Chondrocyte (in vitro differentiated cells): ENCODE measurements at regions not wholly inside any gene's neighbourhood (a gene's known extent, or its start where the extent isn't known, plus 50 kb on each side); places are given as distances from the start of the nearest gene placed in this dataset.

ENCODE experiments used
- DNase-seq: peaks from one replicate; pipeline ENCODE4 v3.0.0; 2021; ENCODE audit warnings: mixed read lengths, low spot score
- H3K27ac Mint-ChIP-seq: one replicate; pipeline ENCODE4 v1.8.0; 2021; ENCODE audit warnings: mild to moderate bottlenecking, moderate library complexity, mixed read lengths; ENCODE audit not compliant: unreplicated experiment
- H3K27me3 Mint-ChIP-seq: 2 replicates; pipeline ENCODE4 v1.8.0; 2021; ENCODE audit warnings: low read depth, mixed read lengths
- H3K36me3 Mint-ChIP-seq: 2 replicates; pipeline ENCODE4 v1.8.0; 2021; ENCODE audit warnings: low read depth, mixed read lengths
- H3K4me1 Mint-ChIP-seq: 2 replicates; pipeline ENCODE4 v1.8.0; 2021; ENCODE audit warnings: low read depth, mild to moderate bottlenecking, mixed read lengths
- H3K4me3 Mint-ChIP-seq: one replicate; pipeline ENCODE4 v1.8.0; 2021; ENCODE audit warnings: mild to moderate bottlenecking, moderate library complexity, mixed read lengths; ENCODE audit not compliant: unreplicated experiment
- H3K9me3 Mint-ChIP-seq: 2 replicates; pipeline ENCODE4 v1.8.0; 2021; ENCODE audit warnings: low read depth, mixed read lengths
- TF ChIP-seq, protein P1 (sequence below): fragments of 200-600 bp; sonication (generic); IDR thresholded peaks from 2 replicates; pipeline ENCODE4 v1.5.0; 2021; ENCODE audit warnings: antibody characterized with exemption, mild to moderate bottlenecking, moderate library complexity

DNA sequence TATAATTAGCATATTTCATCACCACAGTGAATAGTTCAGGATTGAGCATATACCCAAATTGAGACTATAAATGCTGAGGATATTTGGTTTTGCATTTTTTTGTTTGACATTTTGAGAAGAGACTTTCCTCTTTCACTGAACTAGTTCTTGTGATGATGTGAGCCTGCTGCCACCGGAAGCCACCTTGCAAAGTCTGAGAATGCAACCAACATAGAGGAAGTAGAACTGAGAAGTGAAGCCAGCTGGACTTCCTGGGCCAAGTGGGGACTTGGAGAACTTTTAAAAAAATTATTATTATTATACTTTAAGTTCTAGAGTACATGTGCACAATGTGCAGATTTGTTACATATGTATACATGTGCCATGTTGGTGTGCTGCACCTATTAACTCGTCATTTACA, 102.3 kb downstream of the RPE65 start:
- TF ChIP-seq, protein P1, sequence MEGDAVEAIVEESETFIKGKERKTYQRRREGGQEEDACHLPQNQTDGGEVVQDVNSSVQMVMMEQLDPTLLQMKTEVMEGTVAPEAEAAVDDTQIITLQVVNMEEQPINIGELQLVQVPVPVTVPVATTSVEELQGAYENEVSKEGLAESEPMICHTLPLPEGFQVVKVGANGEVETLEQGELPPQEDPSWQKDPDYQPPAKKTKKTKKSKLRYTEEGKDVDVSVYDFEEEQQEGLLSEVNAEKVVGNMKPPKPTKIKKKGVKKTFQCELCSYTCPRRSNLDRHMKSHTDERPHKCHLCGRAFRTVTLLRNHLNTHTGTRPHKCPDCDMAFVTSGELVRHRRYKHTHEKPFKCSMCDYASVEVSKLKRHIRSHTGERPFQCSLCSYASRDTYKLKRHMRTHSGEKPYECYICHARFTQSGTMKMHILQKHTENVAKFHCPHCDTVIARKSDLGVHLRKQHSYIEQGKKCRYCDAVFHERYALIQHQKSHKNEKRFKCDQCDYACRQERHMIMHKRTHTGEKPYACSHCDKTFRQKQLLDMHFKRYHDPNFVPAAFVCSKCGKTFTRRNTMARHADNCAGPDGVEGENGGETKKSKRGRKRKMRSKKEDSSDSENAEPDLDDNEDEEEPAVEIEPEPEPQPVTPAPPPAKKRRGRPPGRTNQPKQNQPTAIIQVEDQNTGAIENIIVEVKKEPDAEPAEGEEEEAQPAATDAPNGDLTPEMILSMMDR: no peak
- Mint-ChIP-seq H3K36me3 (no peaks in the 10 kb centered on the region), H3K4me3 (no peak overlapping the region)

DNA sequence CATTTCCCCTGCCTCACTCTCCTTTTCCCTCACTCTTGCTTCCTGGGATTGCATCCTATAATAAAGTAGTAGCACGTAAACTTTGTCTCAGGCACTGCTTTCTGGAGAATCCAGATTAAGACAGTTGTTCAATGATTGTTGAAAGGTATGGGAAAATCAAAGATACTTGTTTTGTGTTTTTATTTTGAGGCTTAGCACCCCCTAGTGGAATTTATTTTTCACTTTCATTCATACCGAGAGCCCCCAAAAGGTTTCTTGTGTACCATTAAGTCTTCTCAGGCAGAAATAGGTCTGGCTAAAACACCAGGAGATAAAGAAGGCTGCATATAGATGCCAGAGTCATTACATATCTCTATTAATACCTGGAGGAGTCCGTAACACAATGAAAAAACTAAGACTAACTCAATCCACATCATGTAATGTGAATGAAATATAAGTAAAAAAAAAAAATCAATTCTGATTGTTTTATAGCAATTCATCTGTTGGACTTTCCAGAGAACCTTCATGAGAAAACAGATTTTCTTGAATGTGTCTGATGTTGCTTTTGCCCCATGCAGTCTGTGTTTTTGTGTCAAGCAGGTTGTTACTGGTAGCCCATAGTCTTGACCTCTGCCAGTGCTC, 103.5 kb downstream of the RPE65 start:
- H3K4me3 Mint-ChIP-seq: no peak overlapping the region
- no peak overlapping the region for H3K27ac Mint-ChIP-seq
- H3K4me1 Mint-ChIP-seq: peaks cover 5% of the 10 kb centered on the region
- no peak for DNase-seq
- no peaks in the 10 kb centered on the region for H3K27me3 Mint-ChIP-seq
- H3K9me3 Mint-ChIP-seq: no peaks in the 10 kb centered on the region
- H3K36me3 Mint-ChIP-seq: no peaks in the 10 kb centered on the region
- TF ChIP-seq, protein P1: peak; percentile 84

More for the DNA sequence above, 102.3 kb downstream of the RPE65 start:
- H3K9me3 Mint-ChIP-seq: no peaks in the 10 kb centered on the region
- H3K27ac Mint-ChIP-seq: no peak overlapping the region
- DNase-seq: no peak
- H3K4me1 Mint-ChIP-seq: peaks cover 10% of the 10 kb centered on the region
- H3K27me3 Mint-ChIP-seq: no peaks in the 10 kb centered on the region

DNA sequence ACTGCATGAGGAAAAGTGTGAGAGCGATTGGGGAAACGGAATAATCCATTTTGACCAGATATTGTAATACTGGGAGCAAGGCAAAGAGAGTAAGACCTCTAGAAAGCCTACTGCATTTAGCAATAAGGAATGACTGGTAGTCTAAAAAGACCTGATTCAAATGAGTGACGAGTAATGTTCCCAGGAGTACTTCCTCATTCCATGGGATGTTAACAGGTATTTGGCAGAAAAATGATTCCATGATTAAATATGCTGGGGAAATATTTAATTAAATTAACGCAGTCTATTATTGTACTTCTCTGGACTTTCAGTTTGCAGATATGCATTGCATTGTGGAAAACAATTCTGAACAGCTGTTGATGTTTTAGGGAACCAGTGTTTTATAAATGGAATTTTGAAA, 105.5 kb downstream of the RPE65 start:
- H3K4me3 Mint-ChIP-seq: no peak overlapping the region
- peaks cover 5% of the 10 kb centered on the region for H3K4me1 Mint-ChIP-seq
- no peak for DNase-seq
- H3K9me3 Mint-ChIP-seq: no peaks in the 10 kb centered on the region
- peaks cover 1% of the 10 kb centered on the region for H3K27me3 Mint-ChIP-seq
- no peak overlapping the region for H3K27ac Mint-ChIP-seq
- TF ChIP-seq, protein P1: no peak
- H3K36me3 Mint-ChIP-seq: no peaks in the 10 kb centered on the region

DNA sequence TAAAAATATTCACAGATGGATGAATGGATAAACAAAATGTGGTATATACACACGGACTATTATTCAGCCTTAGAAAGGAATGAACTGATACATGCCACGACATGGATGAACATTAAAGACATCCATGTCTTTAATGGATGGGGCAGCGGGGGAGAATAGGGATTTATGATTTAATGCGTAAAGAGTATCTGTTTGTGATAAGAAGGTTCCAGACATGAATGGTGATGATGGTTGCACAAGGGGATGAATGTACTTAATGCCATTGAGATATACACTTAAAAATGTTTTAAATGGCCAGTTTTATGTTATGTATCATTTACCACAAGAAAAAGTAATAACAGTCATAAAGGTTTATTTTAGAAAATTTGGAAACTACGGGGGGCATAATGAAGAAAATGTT, 108.6 kb upstream of the WLS start:
- no peaks in the 10 kb centered on the region for H3K9me3 Mint-ChIP-seq
- TF ChIP-seq, protein P1: no peak
- H3K4me1 Mint-ChIP-seq: peaks cover 5% of the 10 kb centered on the region
- H3K36me3 Mint-ChIP-seq: no peaks in the 10 kb centered on the region
- H3K4me3 Mint-ChIP-seq: no peak overlapping the region
- no peak for DNase-seq
- H3K27ac Mint-ChIP-seq: no peak overlapping the region
- H3K27me3 Mint-ChIP-seq: peaks cover 1% of the 10 kb centered on the region

DNA sequence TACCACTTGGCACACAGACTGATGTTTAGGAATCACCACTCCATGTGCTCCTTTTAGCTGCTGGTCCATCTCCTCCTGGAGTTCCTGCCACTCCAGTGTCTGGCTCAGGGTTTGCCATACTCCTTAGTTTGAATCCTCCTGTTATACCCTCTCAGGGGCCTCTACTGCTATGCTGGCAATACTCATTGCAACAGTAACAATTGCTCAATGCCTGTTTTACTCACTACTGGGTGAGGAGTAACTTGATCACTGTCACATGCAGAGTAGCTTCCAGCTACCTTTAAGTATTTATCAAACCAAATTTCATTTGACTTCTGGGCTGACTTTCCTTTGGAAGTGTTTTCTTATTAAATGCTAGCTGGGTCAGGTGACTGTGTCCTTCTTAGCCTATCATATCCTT, 107.2 kb upstream of the WLS start:
- no peaks in the 10 kb centered on the region for H3K36me3 Mint-ChIP-seq
- H3K4me3 Mint-ChIP-seq: no peak overlapping the region
- peak overlapping the region; percentile 78 for H3K27ac Mint-ChIP-seq
- H3K9me3 Mint-ChIP-seq: no peaks in the 10 kb centered on the region
- no peak for DNase-seq
- H3K4me1 Mint-ChIP-seq: peaks cover 5% of the 10 kb centered on the region
- peaks cover 1% of the 10 kb centered on the region for H3K27me3 Mint-ChIP-seq
- TF ChIP-seq, protein P1: no peak
